NK-92 treated with Interleukin-12 subunit alpha and Interleukin-12 subunit beta, amount 100 ng/mL, for 24 hours (cell line): ENCODE measurements at regions not wholly inside any gene's neighbourhood (a gene's known extent, or its start where the extent isn't known, plus 50 kb on each side); places are given as distances from the start of the nearest gene placed in this dataset.
"Not testable (repeated sequence)": the region's sequence is repeated elsewhere in the genome, so short reads cannot be mapped to it uniquely, and the experiment has no call there.

ENCODE experiments used
- DNase-seq: peaks from one replicate; lab custom pipeline; 2025; lab: John Stamatoyannopoulos, UW

DNA sequence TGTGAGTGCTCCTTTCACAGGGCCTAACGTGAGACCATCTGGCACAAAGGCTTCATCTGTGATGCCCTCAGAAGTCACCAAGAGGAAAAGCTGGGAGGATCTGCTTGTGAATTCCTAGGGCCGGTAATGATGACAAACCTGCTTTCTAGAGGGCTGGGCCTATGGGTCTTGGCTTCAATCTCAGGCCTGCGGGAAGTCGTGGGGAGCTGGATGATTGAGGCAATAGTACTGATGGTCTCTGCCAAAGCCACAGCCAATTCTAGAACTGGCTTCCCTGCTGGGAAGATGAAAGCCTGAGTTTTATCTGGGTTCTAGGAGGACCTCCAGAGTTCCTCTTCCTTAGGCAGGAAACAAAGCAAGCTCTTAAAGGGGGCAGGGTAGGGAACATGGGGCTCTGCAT lies 102.7 kb downstream of the TMEM215 start:
- no peak for DNase-seq

DNA sequence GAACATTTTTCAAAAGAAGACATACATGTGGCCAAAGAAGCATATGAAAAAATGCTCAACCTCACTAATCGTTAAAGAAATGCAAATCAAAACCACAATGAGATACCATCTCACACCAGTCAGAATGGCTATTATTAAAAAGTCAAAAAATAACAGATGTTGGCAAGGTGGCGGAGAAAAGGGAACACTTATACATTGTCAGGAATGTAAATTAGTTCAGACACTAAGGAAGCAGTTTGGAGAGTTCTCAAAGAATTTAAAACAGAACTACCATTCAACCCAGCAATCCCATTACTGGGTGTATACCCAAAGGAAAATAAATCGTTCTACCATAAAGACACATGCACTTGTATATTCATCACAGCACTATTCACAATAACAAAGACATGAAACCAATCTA lies 106.9 kb downstream of the APTX start:
- not testable (repeated sequence) for DNase-seq

DNA sequence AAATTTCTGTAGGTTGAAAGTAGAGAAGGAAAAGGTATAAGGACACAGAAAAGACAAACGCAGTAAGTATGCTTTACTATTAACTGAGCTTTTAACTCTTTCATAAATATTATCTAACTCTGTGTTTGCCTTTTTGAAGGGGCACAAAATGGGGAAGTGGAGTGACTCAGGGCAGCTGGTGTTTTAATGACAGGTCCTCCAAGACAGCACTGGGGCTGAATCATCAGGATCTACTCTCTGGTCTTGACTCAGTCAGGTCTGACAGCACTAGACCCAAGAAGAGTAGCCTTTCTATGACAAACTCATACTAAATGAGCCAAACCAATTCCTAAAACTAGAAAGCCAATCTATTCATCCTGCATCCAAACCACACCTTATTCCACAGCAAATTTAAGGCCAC lies 102.2 kb downstream of the APTX start:
- DNase-seq = no peak

DNA sequence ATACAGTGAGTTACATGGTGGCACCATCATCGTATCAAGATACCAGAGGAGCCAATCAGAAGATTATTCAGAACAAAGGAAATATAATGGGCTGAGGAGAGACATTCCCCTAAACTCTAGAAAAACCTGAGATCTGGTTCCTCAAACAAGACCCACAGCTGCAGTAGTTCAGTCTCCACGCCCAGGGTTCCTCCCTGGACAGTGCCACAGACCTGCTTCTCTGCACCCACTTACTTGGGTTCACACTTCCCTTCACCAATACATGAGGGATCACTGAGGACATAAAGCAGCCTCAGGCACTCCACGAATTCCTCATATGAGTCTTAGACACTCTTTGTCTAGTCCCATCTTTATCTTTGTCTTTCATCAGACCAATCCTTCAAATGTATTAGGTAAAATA lies 101.7 kb downstream of the APTX start:
- no peak for DNase-seq

DNA sequence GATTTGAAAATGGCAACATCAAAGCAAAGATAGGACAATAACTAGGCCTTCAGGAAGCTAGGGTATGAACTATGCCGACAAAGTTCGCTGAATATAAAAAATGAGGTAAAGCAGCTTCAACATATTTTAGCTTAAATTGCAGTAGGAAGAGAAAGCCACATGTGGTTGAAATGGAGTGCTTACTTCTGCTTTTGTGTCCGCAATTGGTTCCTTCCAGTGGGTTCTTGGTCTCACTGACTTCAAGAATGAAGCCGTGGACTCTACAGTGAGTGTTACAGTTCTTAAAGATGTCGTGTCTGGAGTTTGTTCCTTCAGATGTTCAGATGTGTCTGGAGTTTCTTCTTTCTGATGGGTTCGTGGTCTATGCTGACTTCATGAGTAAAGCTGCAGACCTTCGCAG lies 95.2 kb downstream of the APTX start:
- no peak for DNase-seq

DNA sequence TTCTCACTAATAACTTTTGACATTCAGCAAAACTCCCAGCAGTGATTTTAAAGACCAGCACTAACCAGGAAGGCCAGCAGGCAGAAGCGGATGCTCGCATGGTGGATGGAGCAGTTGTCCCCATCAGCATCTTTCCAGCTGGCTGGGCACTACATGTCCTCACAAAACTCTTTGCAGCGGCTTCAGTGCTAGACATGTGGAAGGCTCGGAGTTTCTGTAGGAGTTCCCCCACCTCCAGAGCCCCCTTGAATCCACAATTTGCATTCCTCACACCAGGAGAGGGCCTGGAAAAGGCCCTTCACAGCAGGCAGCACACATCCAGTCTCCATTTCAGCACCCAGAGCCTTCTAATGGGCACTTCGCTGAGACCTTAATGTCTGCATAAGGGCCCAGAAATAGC lies 85.6 kb downstream of the APTX start:
- DNase-seq = no peak

DNA sequence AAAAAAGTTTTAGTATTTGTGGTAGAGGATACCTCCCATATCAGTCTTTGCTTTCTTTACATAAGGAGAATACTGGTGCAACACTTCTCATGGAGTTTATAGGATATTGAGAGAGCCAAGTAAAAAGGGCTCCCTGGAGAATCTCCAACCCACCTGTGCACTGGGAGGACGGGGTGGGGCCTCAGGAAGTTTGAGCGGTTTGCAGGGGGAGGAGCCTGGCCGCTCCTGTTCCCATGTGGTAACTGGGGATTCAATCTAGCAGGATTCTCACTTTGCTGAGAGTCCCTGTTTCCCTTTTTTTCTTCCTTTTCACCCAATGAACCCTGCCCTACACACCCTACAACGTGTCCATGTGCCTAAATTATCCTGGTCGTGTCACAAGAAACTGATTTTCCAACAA lies 82.8 kb downstream of the APTX start:
- no peak for DNase-seq
